ENCODE measurements at regions not wholly inside any gene's neighbourhood (a gene's known extent, or its start where the extent isn't known, plus 50 kb on each side); places are given as distances from the start of the nearest gene placed in this dataset.

DNA sequence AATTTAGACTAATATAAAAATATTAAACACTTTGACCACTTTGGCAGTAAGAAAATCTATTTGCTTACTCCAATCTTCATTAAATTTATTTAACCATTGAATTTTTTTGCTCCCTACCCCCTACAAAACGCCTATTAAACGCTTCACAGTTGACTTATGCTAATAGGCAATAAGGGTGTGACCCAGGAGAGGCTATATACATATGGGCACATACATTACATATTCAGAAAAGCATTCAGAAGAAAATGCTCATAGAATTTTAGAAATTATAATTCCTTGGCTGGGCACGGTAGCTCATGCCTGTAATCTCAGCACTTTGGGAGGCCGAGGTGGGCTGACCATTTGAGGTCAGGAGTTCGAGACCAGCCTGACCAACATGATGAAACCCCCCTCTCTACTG, 95.6 kb upstream of the STARD13 start:
- H3K4me1 Mint-ChIP-seq (ENCODE audit: low read depth): no peaks in the 10 kb centered on the region
- H3K4me3 Mint-ChIP-seq: no peak overlapping the region
- no peaks in the 10 kb centered on the region for H3K9me3 Mint-ChIP-seq
- H3K36me3 Mint-ChIP-seq (ENCODE audit: low read depth): no peaks in the 10 kb centered on the region
- no peak overlapping the region for H3K27ac Mint-ChIP-seq
- DNase-seq (ENCODE audit: low spot score): no peak
- H3K27me3 Mint-ChIP-seq (ENCODE audit: low read depth): peaks cover 2% of the 10 kb centered on the region

GRCh38 chr13:33381906-33382305, 96.4 kb upstream of the STARD13 start:
- peaks cover 2% of the 10 kb centered on the region for H3K27me3 Mint-ChIP-seq (ENCODE audit: low read depth)
- H3K36me3 Mint-ChIP-seq (ENCODE audit: low read depth): no peaks in the 10 kb centered on the region
- H3K9me3 Mint-ChIP-seq: no peaks in the 10 kb centered on the region
- DNase-seq (ENCODE audit: low spot score): no peak
- H3K4me1 Mint-ChIP-seq (ENCODE audit: low read depth): no peaks in the 10 kb centered on the region
- no peak overlapping the region for H3K4me3 Mint-ChIP-seq
- no peak overlapping the region for H3K27ac Mint-ChIP-seq

DNA sequence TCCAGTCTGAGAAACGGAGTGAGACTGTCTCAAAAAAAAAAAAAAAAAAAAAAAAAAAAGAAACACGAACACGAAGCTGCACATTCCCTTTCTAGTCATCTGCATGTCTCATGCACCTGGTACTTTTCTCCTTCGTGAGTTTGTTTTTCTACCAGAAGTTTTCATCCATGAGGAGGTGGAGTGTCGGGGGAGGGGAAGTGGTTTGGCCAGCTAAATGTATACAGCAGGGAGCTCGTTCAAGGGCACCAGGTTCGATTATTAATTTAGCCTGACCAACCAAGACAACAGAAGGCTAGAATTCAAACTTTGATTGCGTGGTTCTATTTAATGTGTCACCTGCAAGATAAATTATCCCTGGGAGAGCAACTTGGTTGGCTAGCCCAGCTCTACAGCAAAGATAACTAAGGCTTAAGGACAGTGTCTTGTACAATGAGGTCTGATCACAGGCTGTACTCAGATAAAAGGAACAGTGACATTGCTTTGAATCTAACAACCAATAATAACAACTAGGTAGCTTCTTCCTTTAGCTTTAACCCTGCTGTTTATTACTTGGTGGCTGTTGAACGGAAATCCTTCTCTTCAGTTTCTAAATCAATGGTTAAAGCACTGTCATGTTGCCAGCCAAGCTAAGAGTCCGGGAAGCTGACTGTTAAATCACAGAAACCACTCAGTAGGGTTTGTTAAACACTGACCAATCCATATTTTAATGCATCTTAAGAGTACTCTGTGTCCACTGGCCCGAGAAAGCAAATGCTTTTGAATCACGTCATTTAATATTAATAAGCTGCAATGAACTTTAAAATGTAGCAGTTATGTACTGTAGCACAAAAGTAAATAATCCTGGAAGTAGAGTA, 98.4 kb upstream of the STARD13 start:
- Mint-ChIP-seq H3K27me3 (ENCODE audit: low read depth) (no peaks in the 10 kb centered on the region), H3K36me3 (ENCODE audit: low read depth) (no peaks in the 10 kb centered on the region), H3K4me3 (no peak overlapping the region), H3K9me3 (no peaks in the 10 kb centered on the region), H3K4me1 (ENCODE audit: low read depth) (no peaks in the 10 kb centered on the region), H3K27ac (no peak overlapping the region)
- DNase-seq (ENCODE audit: low spot score): no peak

DNA sequence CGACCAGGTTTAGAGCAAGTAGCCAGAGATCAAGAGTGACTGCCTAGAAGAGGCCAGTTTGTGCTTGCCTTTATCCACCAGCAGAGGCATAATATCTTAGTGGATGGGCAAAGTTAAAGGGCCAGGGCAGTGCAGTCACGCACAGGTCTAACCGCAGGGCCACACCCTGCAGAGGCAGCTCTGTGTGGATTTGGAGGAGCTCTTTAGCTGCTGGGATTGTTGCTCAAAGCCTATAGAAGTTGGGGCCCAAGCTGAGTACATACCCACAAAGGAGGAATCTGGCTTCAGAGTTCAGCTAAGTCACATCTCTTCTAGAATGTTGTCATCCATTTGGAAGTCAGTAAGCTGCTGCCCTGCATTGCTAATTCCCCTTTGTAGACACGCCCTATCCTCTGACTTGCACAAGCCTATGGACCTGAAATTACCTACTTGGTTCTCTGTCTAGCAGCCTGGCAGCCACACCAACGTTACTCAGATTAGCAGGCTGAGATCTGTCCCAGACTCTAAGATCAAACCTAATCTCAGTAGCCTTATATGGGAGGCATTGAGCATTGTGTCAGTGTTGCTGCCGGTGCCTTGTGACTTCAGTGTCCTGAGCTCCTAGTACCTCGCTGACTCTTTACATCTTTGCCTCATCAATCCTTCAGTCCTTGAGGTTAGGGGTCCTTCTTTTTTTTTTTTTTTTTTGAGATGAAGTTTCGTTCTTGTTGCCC, 102.9 kb upstream of the STARD13 start:
- H3K27me3 Mint-ChIP-seq (ENCODE audit: low read depth): no peaks in the 10 kb centered on the region
- no peak overlapping the region for H3K27ac Mint-ChIP-seq
- H3K4me1 Mint-ChIP-seq (ENCODE audit: low read depth): no peaks in the 10 kb centered on the region
- no peak overlapping the region for H3K4me3 Mint-ChIP-seq
- no peaks in the 10 kb centered on the region for H3K36me3 Mint-ChIP-seq (ENCODE audit: low read depth)
- no peak for DNase-seq (ENCODE audit: low spot score)
- no peaks in the 10 kb centered on the region for H3K9me3 Mint-ChIP-seq

- H3K27ac Mint-ChIP-seq: no peak overlapping the region
- H3K9me3 Mint-ChIP-seq: no peaks in the 10 kb centered on the region
- no peaks in the 10 kb centered on the region for H3K4me1 Mint-ChIP-seq (ENCODE audit: low read depth)
- H3K4me3 Mint-ChIP-seq: no peak overlapping the region
- no peak for DNase-seq (ENCODE audit: low spot score)
- no peaks in the 10 kb centered on the region for H3K27me3 Mint-ChIP-seq (ENCODE audit: low read depth)
- no peaks in the 10 kb centered on the region for H3K36me3 Mint-ChIP-seq (ENCODE audit: low read depth)
These were observed 107.3 kb upstream of the STARD13 start for GRCh38 chr13:33392794-33393405.

GRCh38 chr13:33394294-33394932, 108.9 kb upstream of the STARD13 start:
- Mint-ChIP-seq H3K4me3 (no peak overlapping the region), H3K27ac (no peak overlapping the region), H3K4me1 (ENCODE audit: low read depth) (no peaks in the 10 kb centered on the region), H3K36me3 (ENCODE audit: low read depth) (no peaks in the 10 kb centered on the region), H3K9me3 (no peaks in the 10 kb centered on the region), H3K27me3 (ENCODE audit: low read depth) (no peaks in the 10 kb centered on the region)
- no peak for DNase-seq (ENCODE audit: low spot score)

DNA sequence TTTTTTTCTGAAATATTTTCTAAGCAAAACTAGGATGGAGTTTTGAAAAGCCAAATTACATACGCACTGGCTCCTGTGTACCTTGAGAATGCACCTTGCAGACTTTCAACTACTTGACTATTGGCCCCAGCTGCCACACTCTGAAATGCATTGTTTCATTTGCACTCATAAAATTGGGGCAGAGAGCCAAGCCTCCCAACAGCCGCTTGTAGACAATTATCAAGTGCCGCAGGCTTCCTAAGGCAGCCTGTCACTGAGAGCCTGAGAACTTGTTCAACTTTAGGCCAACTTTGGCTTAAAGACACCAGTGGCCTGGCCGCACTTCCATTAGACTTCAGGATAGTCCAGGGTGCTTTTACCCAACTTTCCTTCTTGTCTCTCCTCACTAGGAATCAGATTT, 115.7 kb upstream of the STARD13 start:
- H3K27me3 Mint-ChIP-seq (ENCODE audit: low read depth): no peaks in the 10 kb centered on the region
- H3K4me1 Mint-ChIP-seq (ENCODE audit: low read depth): no peaks in the 10 kb centered on the region
- no peaks in the 10 kb centered on the region for H3K36me3 Mint-ChIP-seq (ENCODE audit: low read depth)
- H3K9me3 Mint-ChIP-seq: no peaks in the 10 kb centered on the region
- H3K4me3 Mint-ChIP-seq: no peak overlapping the region
- no peak for DNase-seq (ENCODE audit: low spot score)
- no peak overlapping the region for H3K27ac Mint-ChIP-seq

- no peaks in the 10 kb centered on the region for H3K27me3 Mint-ChIP-seq (ENCODE audit: low read depth)
- H3K36me3 Mint-ChIP-seq (ENCODE audit: low read depth): no peaks in the 10 kb centered on the region
- no peaks in the 10 kb centered on the region for H3K4me1 Mint-ChIP-seq (ENCODE audit: low read depth)
- no peak for DNase-seq (ENCODE audit: low spot score)
- no peaks in the 10 kb centered on the region for H3K9me3 Mint-ChIP-seq
- H3K4me3 Mint-ChIP-seq: no peak overlapping the region
- H3K27ac Mint-ChIP-seq: no peak overlapping the region
These were observed 117.4 kb upstream of the STARD13 start for GRCh38 chr13:33402975-33403374.

GRCh38 chr13:33403807-33404362, 118.3 kb upstream of the STARD13 start:
- no peaks in the 10 kb centered on the region for H3K4me1 Mint-ChIP-seq (ENCODE audit: low read depth)
- H3K27ac Mint-ChIP-seq: no peak overlapping the region
- DNase-seq (ENCODE audit: low spot score): no peak
- H3K27me3 Mint-ChIP-seq (ENCODE audit: low read depth): no peaks in the 10 kb centered on the region
- no peak overlapping the region for H3K4me3 Mint-ChIP-seq
- no peaks in the 10 kb centered on the region for H3K36me3 Mint-ChIP-seq (ENCODE audit: low read depth)
- H3K9me3 Mint-ChIP-seq: no peaks in the 10 kb centered on the region

- H3K4me1 Mint-ChIP-seq (ENCODE audit: low read depth): peaks cover 2% of the 10 kb centered on the region
- H3K36me3 Mint-ChIP-seq (ENCODE audit: low read depth): no peaks in the 10 kb centered on the region
- H3K27ac Mint-ChIP-seq: no peak overlapping the region
- no peak for DNase-seq (ENCODE audit: low spot score)
- no peaks in the 10 kb centered on the region for H3K9me3 Mint-ChIP-seq
- H3K27me3 Mint-ChIP-seq (ENCODE audit: low read depth): no peaks in the 10 kb centered on the region
- H3K4me3 Mint-ChIP-seq: no peak overlapping the region
These were observed 119.8 kb upstream of the STARD13 start for GRCh38 chr13:33405371-33405770.

DNA sequence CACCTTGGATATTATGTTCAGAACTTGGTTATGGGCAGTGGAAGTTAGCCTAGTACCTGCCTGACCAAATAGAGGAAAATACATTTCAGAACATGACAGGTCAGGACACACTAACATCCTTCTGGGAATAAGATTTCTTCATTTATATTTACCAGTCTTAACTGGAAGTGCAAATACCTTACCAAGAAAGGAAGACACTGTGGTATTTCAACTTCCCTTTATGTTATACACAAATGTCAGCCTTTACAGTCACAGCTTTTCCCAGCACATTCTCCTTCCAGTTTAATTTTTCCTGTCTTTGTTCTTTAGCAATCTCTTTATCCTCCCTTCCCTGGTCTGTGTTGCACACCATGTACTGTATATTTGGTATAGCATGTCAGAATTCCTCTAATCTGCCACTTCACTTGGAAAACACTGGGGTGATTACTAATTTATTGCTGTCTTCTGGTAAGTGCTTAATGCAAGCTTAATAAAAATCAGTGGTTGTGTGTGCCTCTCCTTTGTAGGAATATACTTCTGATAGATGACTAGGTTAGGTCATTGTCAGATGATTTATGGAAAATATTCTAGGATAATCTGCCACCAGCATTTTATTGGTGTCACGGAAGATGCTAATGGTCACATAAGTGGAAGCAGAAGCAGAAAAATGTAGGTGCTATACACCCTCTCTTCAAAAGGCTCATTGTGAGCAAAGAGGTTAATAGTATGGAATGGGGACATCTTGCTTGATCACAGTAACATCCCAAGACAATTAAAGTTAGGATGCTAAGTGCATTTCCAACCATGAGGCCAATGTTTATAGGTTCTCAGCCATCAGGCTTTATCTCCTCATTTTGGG, 124.3 kb upstream of the STARD13 start:
- no peaks in the 10 kb centered on the region for H3K36me3 Mint-ChIP-seq (ENCODE audit: low read depth)
- no peak overlapping the region for H3K27ac Mint-ChIP-seq
- peaks cover 2% of the 10 kb centered on the region for H3K4me1 Mint-ChIP-seq (ENCODE audit: low read depth)
- peaks cover 4% of the 10 kb centered on the region for H3K27me3 Mint-ChIP-seq (ENCODE audit: low read depth)
- no peak for DNase-seq (ENCODE audit: low spot score)
- H3K4me3 Mint-ChIP-seq: no peak overlapping the region
- no peaks in the 10 kb centered on the region for H3K9me3 Mint-ChIP-seq

GRCh38 chr13:33410619-33411018, 125.1 kb upstream of the STARD13 start:
- Mint-ChIP-seq H3K27me3 (ENCODE audit: low read depth) (peaks cover 4% of the 10 kb centered on the region), H3K36me3 (ENCODE audit: low read depth) (no peaks in the 10 kb centered on the region), H3K9me3 (no peaks in the 10 kb centered on the region), H3K4me3 (no peak overlapping the region), H3K27ac (no peak overlapping the region), H3K4me1 (ENCODE audit: low read depth) (peaks cover 2% of the 10 kb centered on the region)
- no peak for DNase-seq (ENCODE audit: low spot score)

DNA sequence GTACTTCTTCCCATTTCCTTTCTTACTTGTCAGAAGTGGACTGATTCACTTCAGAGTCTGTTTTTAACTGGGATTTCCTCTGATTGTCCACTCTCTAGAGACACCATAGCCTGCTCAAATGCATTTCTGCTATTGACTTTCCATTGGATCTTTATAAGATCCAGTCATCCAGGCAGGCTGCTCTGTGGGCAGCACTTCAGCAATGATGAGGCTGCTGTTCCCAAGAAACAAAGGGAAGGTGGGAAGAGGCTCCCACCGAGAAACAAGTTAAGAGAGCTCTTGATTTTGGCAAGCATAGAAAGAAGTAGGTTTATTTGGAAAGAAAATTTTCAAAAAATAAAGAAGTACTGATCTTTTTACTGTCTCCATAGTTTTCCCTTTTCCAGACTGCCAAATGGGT, 125.8 kb upstream of the STARD13 start:
- peaks cover 4% of the 10 kb centered on the region for H3K27me3 Mint-ChIP-seq (ENCODE audit: low read depth)
- peaks cover 2% of the 10 kb centered on the region for H3K4me1 Mint-ChIP-seq (ENCODE audit: low read depth)
- no peaks in the 10 kb centered on the region for H3K9me3 Mint-ChIP-seq
- H3K36me3 Mint-ChIP-seq (ENCODE audit: low read depth): no peaks in the 10 kb centered on the region
- no peak overlapping the region for H3K27ac Mint-ChIP-seq
- no peak for DNase-seq (ENCODE audit: low spot score)
- no peak overlapping the region for H3K4me3 Mint-ChIP-seq

All from T-helper 2 cell treated with Interferon-gamma antibody and Interleukin-4, amounts not matched to agents 5 μg/mL and 100 μg/mL, for 36 hours (primary cell).